HepG2 (cell line): ENCODE measurements at regions not wholly inside any gene's neighbourhood (a gene's known extent, or its start where the extent isn't known, plus 50 kb on each side); places are given as distances from the start of the nearest gene placed in this dataset.

ENCODE experiments used
- ATAC-seq: fragments of 200-7000 bp; cut with Tn5 transposase; 3 replicates; pipeline ENCODE4 v1.9.1; 2020; ENCODE audit warnings: mild to moderate bottlenecking, moderate library complexity
- BruUV-seq: library from RNA; stranded (reverse); fragments of 400-500 nt; replicated peaks from 2 replicates; lab custom pipeline; 2021; lab: Mats Ljungman, UMichigan
- CTCF ChIA-PET: fragments of 300-600 bp; formaldehyde crosslinking; extraction: SDS; loops from one replicate; lab custom pipeline; 2021; ENCODE audit warnings: low total read pairs, inconsistent platforms, low intra/inter-chr PET ratio; lab: Yijun Ruan, JAX
- POLR2A ChIA-PET: fragments of 350-600 bp; sonication (Branson Sonifier 250); formaldehyde crosslinking; loops from one replicate; lab custom pipeline; 2020; ENCODE audit warnings: antibody characterized with exemption, inconsistent platforms; lab: Yijun Ruan, JAX
- DNase-seq: peaks from one replicate; pipeline ENCODE4 v3.0.0-alpha.2; 2015; ENCODE audit warnings: low spot score
- FAIRE-seq: peaks from 3 replicates; lab custom pipeline; 2011; peaks lifted over from hg19 to GRCh38; lab: Jason Lieb, UNC
- H2AFZ ChIP-seq: one replicate; pipeline ENCODE4 v1.6.1; 2011; ENCODE audit warnings: low read length, inconsistent platforms
- H3K27ac ChIP-seq: fragments of 300-600 bp; 3 replicates; pipeline ENCODE4 v1.8.0; 2011; ENCODE audit warnings: mixed run types, mild to moderate bottlenecking, mixed read lengths, low read length, inconsistent platforms; ENCODE audit not compliant: insufficient read depth; ENCODE audit errors: extremely low read length
- H3K27me3 ChIP-seq, 2 experiments: fragments of 200-600 bp in 1 of 2; 2 replicates in 1 of 2; 3 replicates in 1 of 2; pipeline versions ENCODE4 v1.6.0 to v1.8.0; 2011; ENCODE audit warnings: low read length in 2 of 2, mild to moderate bottlenecking in 2 of 2, moderate library complexity in 2 of 2, inconsistent platforms in 1 of 2; ENCODE audit not compliant: insufficient read depth in 2 of 2, control insufficient read depth in 1 of 2
- H3K36me3 ChIP-seq, 2 experiments: fragments of 200-600 bp in 1 of 2; replicated peaks in 1 of 2; 2 replicates in 1 of 2; 3 replicates in 1 of 2; pipeline versions ENCODE4 v1.5.1 to v1.8.0; 2011; ENCODE audit warnings: low read length in 2 of 2, inconsistent platforms in 1 of 2; ENCODE audit not compliant: insufficient read depth in 2 of 2, control insufficient read depth in 1 of 2
- H3K4me1 ChIP-seq: 2 replicates; pipeline ENCODE4 v1.5.1; 2012; ENCODE audit warnings: low read length, inconsistent platforms; ENCODE audit not compliant: insufficient read depth
- H3K4me2 ChIP-seq: 2 replicates; pipeline ENCODE4 v1.6.0; 2011; ENCODE audit warnings: low read depth, low read length, inconsistent platforms
- H3K4me3 ChIP-seq, 3 experiments: fragments of 200-600 bp in 1 of 3; sonication (generic), shearing (Covaris generic) in 1 of 3; replicated peaks in 1 of 3; 2 replicates each; pipeline ENCODE4 v1.5.1; 2011 to 2016; ENCODE audit warnings: low read length in 3 of 3, inconsistent platforms in 2 of 3, low read depth in 2 of 3, mild to moderate bottlenecking in 2 of 3, control low read depth in 1 of 3, mixed read lengths in 1 of 3; ENCODE audit not compliant: insufficient read depth in 1 of 3
- H3K79me2 ChIP-seq: one replicate; pipeline ENCODE4 v1.6.1; 2011; ENCODE audit warnings: low read length, inconsistent platforms; ENCODE audit not compliant: insufficient read depth
- H3K9ac ChIP-seq: 2 replicates; pipeline ENCODE4 v1.6.0; 2011; ENCODE audit warnings: mild to moderate bottlenecking, low read depth, low read length, inconsistent platforms; ENCODE audit not compliant: insufficient read depth
- H3K9me3 ChIP-seq: 2 replicates; pipeline ENCODE4 v1.5.1; 2012; ENCODE audit warnings: mild to moderate bottlenecking, low read length
- H4K20me1 ChIP-seq: 2 replicates; pipeline ENCODE4 v1.6.0; 2011; ENCODE audit warnings: inconsistent platforms, mild to moderate bottlenecking, low read length, moderate library complexity; ENCODE audit not compliant: insufficient read depth
- ATF1 ChIP-seq: IDR thresholded peaks from 2 replicates; pipeline ENCODE4 v1.6.1; 2016; ENCODE audit warnings: mild to moderate bottlenecking, control low read depth
- CHD2 ChIP-seq: IDR thresholded peaks from 2 replicates; pipeline ENCODE4 v1.6.1; 2011; ENCODE audit warnings: low read depth, low read length, improper control_type of control experiment
- MTA3 ChIP-seq: sonication (generic); formaldehyde crosslinking; IDR thresholded peaks from 2 replicates; pipeline ENCODE4 v1.4.0; 2020; ENCODE audit warnings: missing genetic modification reagents
- NR2F2 ChIP-seq: IDR thresholded peaks from 2 replicates; pipeline ENCODE4 v1.6.1; 2012; ENCODE audit warnings: low read depth, inconsistent platforms, borderline replicate concordance
- ONECUT2 ChIP-seq: sonication (generic); formaldehyde crosslinking; IDR thresholded peaks from 2 replicates; pipeline ENCODE4 v1.4.0; 2020; ENCODE audit warnings: missing genetic modification reagents
- PITX1 ChIP-seq: sonication (generic); formaldehyde crosslinking; IDR thresholded peaks from 2 replicates; pipeline ENCODE4 v1.5.1; 2020; ENCODE audit warnings: mild to moderate bottlenecking, missing genetic modification reagents
- U2AF1 ChIP-seq: fragments of 200-400 bp; formaldehyde crosslinking; optimal IDR thresholded peaks from 2 replicates; pipeline ENCODE3; 2017; ENCODE audit warnings: mild to moderate bottlenecking, low read depth, low read length
- U2AF2 ChIP-seq: fragments of 200-400 bp; formaldehyde crosslinking; IDR thresholded peaks from 2 replicates; pipeline ENCODE4 v1.6.1; 2017; ENCODE audit warnings: low read depth, mild to moderate bottlenecking, low read length
- ZNF121 ChIP-seq: sonication (generic); formaldehyde crosslinking; IDR thresholded peaks from 2 replicates; pipeline ENCODE4 v1.5.0; 2020; ENCODE audit warnings: mild to moderate bottlenecking, missing genetic modification reagents
- ZNF619 ChIP-seq: sonication (generic); formaldehyde crosslinking; IDR thresholded peaks from 2 replicates; pipeline ENCODE4 v1.4.0; 2020; ENCODE audit warnings: mild to moderate bottlenecking, missing genetic modification reagents
- ZSCAN29 ChIP-seq: sonication (generic); formaldehyde crosslinking; conservative IDR thresholded peaks from 2 replicates; pipeline ENCODE4 v1.4.0; 2020; ENCODE audit warnings: mild to moderate bottlenecking, missing genetic modification reagents
- WGBS: methylation state at CpG from one replicate; pipeline ENCODE4 v1.1.6; 2017; ENCODE audit warnings: low lambda C conversion rate; 5-methylcytosine and 5-hydroxymethylcytosine counted together
- in situ Hi-C: cut with HindIII; loops from 2 replicates; pipeline ENCODE4 v1.10.0; 2017; ENCODE audit warnings: low pct_unique_long_range_greater_than_20kb; ENCODE audit not compliant: extremely low pct_ligation_motif_present
- intact Hi-C: fragments of 100-400 bp; cut with micrococcal nuclease; formaldehyde crosslinking; loops from one replicate; pipeline ENCODE4 v1.10.0; 2022; ENCODE audit not compliant: unreplicated experiment
- TF ChIP-seq, protein P1 (sequence below): sonication (generic); formaldehyde crosslinking; IDR thresholded peaks from 2 replicates; pipeline ENCODE4 v1.8.1; 2023; ENCODE audit warnings: mild to moderate bottlenecking, inconsistent platforms, moderate library complexity, missing genetic modification reagents, borderline replicate concordance
- TF ChIP-seq, protein P2 (sequence below): sonication (generic); formaldehyde crosslinking; IDR thresholded peaks from 2 replicates; pipeline ENCODE4 v1.4.0; 2020; ENCODE audit warnings: missing genetic modification reagents
- TF ChIP-seq, protein P3 (sequence below): IDR thresholded peaks from 2 replicates; pipeline ENCODE4 v1.6.1; 2016

DNA sequence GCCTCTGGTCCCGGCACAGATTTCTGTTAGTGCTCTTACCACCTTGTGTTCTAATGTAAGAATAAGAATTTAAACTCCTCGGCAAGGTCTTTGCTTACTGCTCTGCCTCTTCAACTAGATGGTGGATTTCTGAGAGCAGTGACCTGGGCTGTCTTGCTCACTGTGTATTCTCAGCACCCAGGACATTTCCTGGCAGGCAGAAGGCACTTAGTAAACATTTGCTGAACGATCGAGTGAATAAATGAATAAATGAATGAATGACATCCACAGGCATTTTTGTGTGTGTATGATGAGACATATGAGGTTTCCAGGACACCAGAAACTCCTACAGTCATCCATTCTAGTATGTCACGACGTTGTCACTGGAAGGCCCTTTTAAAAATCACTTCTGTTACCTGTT lies 143.2 kb downstream of the BOD1 start:
- in situ Hi-C loops (no loop called here), intact Hi-C loops (no loop called here)
- Histone ChIP-seq H3K27me3 (peaks cover 0 to 30% of the 10 kb centered on the region in 2 experiments; a peak in 2 of 5 replicates), H3K4me2 (peak overlapping the region; percentile 19; the same call in 1 of the 2 replicates), H3K4me1 (peaks cover 28% of the 10 kb centered on the region), H3K9me3 (no peaks in the 10 kb centered on the region), H3K4me3 (no peak overlapping the region), H2AFZ (no peak overlapping the region), H3K79me2 (no peaks in the 10 kb centered on the region), H3K27ac (no peak overlapping the region), H3K9ac (no peak overlapping the region), H4K20me1 (no peaks in the 10 kb centered on the region), H3K36me3 (no peaks in the 10 kb centered on the region)
- no peak for ATAC-seq
- WGBS: 2% methylated on average over 6 of the region's 6 CpGs
- BruUV-seq: no TSS peak
- FAIRE-seq: no peak
- TF ChIP-seq, protein P1, sequence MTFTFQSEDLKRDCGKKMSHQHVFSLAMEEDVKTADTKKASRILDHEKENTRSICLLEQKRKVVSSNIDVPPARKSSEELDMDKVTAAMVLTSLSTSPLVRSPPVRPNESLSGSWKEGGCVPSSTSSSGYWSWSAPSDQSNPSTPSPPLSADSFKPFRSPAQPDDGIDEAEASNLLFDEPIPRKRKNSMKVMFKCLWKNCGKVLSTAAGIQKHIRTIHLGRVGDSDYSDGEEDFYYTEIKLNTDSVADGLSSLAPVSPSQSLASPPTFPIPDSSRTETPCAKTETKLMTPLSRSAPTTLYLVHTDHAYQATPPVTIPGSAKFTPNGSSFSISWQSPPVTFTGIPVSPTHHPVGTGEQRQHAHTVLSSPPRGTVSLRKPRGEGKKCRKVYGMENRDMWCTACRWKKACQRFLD (CRISPR knock-in tag): no peak
- no peak for TF ChIP-seq ZNF619 (CRISPR knock-in tag)
- TF ChIP-seq U2AF2: no peak
- TF ChIP-seq CHD2: no peak
- no peak for TF ChIP-seq U2AF1
- no peak for TF ChIP-seq ZSCAN29 (CRISPR knock-in tag)
- no peak for TF ChIP-seq ZNF121 (CRISPR knock-in tag)
- TF ChIP-seq, protein P2, sequence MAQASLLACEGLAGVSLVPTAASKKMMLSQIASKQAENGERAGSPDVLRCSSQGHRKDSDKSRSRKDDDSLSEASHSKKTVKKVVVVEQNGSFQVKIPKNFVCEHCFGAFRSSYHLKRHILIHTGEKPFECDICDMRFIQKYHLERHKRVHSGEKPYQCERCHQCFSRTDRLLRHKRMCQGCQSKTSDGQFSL (CRISPR knock-in tag): no peak
- TF ChIP-seq NR2F2: no peak
- no peak for TF ChIP-seq ATF1 (CRISPR knock-in tag)
- TF ChIP-seq ONECUT2 (CRISPR knock-in tag): no peak
- TF ChIP-seq, protein P3, sequence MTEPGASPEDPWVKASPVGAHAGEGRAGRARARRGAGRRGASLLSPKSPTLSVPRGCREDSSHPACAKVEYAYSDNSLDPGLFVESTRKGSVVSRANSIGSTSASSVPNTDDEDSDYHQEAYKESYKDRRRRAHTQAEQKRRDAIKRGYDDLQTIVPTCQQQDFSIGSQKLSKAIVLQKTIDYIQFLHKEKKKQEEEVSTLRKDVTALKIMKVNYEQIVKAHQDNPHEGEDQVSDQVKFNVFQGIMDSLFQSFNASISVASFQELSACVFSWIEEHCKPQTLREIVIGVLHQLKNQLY (CRISPR knock-in tag): no peak
- no peak for TF ChIP-seq MTA3 (CRISPR knock-in tag)
- no peak for TF ChIP-seq PITX1 (CRISPR knock-in tag)
- ChIA-PET CTCF (no interaction called here), POLR2A (no interaction called here)
- DNase-seq: no peak
